Smooth muscle cell (in vitro differentiated cells): ENCODE measurements at regions not wholly inside any gene's neighbourhood (a gene's known extent, or its start where the extent isn't known, plus 50 kb on each side); places are given as distances from the start of the nearest gene placed in this dataset.

Experiments
- DNase-seq: peaks from one replicate; lab custom pipeline; 2025; ENCODE audit not compliant: unreplicated experiment; lab: John Stamatoyannopoulos, UW
- H2AFZ ChIP-seq: fragments of 200-600 bp; sonication (generic); 2 replicates; pipeline ENCODE4 v1.6.0; 2016; ENCODE audit warnings: antibody characterized with exemption, low read depth, mild to moderate bottlenecking
- H3F3A ChIP-seq: fragments of 200-600 bp; sonication (generic); 2 replicates; pipeline ENCODE4 v1.6.0; 2017; ENCODE audit warnings: antibody characterized with exemption, low read depth
- H3K27ac ChIP-seq: fragments of 200-600 bp; sonication (generic); 2 replicates; pipeline ENCODE4 v1.5.1; 2016; ENCODE audit warnings: low read depth, mild to moderate bottlenecking
- H3K27me3 ChIP-seq: fragments of 200-600 bp; sonication (generic); 2 replicates; pipeline ENCODE4 v1.6.1; 2016; ENCODE audit warnings: low read depth, mild to moderate bottlenecking
- H3K36me3 ChIP-seq: fragments of 200-600 bp; sonication (generic); 2 replicates; pipeline ENCODE4 v1.5.1; 2016; ENCODE audit warnings: low read depth
- H3K4me1 ChIP-seq: fragments of 200-600 bp; sonication (generic); 2 replicates; pipeline ENCODE4 v1.5.1; 2016; ENCODE audit warnings: low read depth
- H3K4me2 ChIP-seq: fragments of 200-600 bp; sonication (generic); 2 replicates; pipeline ENCODE4 v1.6.0; 2016; ENCODE audit warnings: mild to moderate bottlenecking
- H3K4me3 ChIP-seq: fragments of 200-600 bp; sonication (generic); 2 replicates; pipeline ENCODE4 v1.5.1; 2016; ENCODE audit warnings: mild to moderate bottlenecking
- H3K79me2 ChIP-seq: fragments of 200-600 bp; sonication (generic); 2 replicates; pipeline ENCODE4 v1.6.0; 2016; ENCODE audit warnings: low read depth, mild to moderate bottlenecking
- H3K9ac ChIP-seq: fragments of 200-600 bp; sonication (generic); 2 replicates; pipeline ENCODE4 v1.6.0; 2016; ENCODE audit warnings: low read depth
- H3K9me3 ChIP-seq: fragments of 200-600 bp; sonication (generic); replicated peaks from 2 replicates; pipeline ENCODE4 v1.5.1; 2016; ENCODE audit warnings: low read depth
- H4K20me1 ChIP-seq: fragments of 200-600 bp; sonication (generic); 2 replicates; pipeline ENCODE4 v1.6.0; 2016; ENCODE audit warnings: low read depth
- CTCF ChIP-seq: fragments of 200-600 bp; sonication (generic); IDR thresholded peaks from 2 replicates; pipeline ENCODE4 v1.5.1; 2017; ENCODE audit warnings: borderline replicate concordance, mild to moderate bottlenecking, antibody characterized with exemption; ENCODE audit not compliant: insufficient read depth, poor library complexity, severe bottlenecking
- WGBS: methylation state at CpG from one replicate; pipeline ENCODE4 v1.1.7; 2016; ENCODE audit warnings: low lambda C conversion rate; 5-methylcytosine and 5-hydroxymethylcytosine counted together

DNA sequence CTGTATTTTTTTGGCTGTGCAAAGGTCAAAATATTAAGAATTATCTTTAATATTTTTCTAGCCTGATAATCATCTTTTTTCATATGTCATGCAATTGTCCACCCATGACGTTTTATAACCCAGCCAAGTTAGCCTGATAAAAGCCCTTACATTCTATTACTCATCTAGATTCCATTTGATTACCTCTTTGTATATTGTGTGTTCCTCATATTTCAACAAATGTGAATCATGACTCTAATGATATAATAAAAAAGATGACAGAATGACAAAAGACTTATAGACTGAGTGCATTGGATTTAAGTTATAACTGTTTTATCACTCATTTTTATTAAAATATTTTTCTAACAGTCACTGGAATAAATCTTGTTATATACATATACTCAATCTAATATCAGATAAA, 1560.0 kb upstream of the LRRTM3 start:
- Histone ChIP-seq H3K4me1 (no peaks in the 10 kb centered on the region), H3K4me3 (no peak overlapping the region), H2AFZ (no peak overlapping the region), H3K9me3 (no peaks in the 10 kb centered on the region), H3K27ac (no peak overlapping the region), H4K20me1 (no peaks in the 10 kb centered on the region), H3K79me2 (no peaks in the 10 kb centered on the region), H3K9ac (no peak overlapping the region), H3K27me3 (no peaks in the 10 kb centered on the region), H3F3A (no peaks in the 10 kb centered on the region), H3K36me3 (no peaks in the 10 kb centered on the region), H3K4me2 (no peak overlapping the region)
- 92% methylated on average over 1 of the region's 1 CpG for WGBS
- no peak for DNase-seq
- TF ChIP-seq CTCF: no peak

DNA sequence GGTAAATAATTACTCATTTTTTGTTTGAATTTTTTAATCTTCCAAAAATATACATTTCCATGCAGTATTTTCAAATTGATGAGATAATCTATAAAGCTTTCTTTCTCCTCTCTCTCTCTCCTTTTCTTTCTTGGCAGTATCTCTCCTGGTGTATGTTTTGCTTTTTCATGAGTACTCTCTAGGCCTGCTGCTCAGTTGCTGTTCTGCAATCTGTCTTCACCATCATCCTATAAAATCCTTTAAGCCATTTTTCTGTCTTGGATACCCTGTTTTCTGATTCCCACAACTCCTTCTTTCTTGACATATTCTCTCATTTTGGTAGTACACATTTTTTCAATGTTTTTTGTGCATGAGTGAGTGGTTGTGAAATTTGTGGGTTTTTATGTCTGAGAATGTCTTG, 1558.1 kb upstream of the LRRTM3 start:
- H2AFZ ChIP-seq: no peak overlapping the region
- no peak overlapping the region for H3K4me2 ChIP-seq
- H3K9ac ChIP-seq: no peak overlapping the region
- no peak overlapping the region for H3K4me3 ChIP-seq
- no peaks in the 10 kb centered on the region for H3K36me3 ChIP-seq
- H3K27ac ChIP-seq: no peak overlapping the region
- no peaks in the 10 kb centered on the region for H3K27me3 ChIP-seq
- H3K4me1 ChIP-seq: no peaks in the 10 kb centered on the region
- no peak for DNase-seq
- H3F3A ChIP-seq: no peaks in the 10 kb centered on the region
- H4K20me1 ChIP-seq: no peaks in the 10 kb centered on the region
- no peaks in the 10 kb centered on the region for H3K9me3 ChIP-seq
- TF ChIP-seq CTCF: no peak
- no peaks in the 10 kb centered on the region for H3K79me2 ChIP-seq

DNA sequence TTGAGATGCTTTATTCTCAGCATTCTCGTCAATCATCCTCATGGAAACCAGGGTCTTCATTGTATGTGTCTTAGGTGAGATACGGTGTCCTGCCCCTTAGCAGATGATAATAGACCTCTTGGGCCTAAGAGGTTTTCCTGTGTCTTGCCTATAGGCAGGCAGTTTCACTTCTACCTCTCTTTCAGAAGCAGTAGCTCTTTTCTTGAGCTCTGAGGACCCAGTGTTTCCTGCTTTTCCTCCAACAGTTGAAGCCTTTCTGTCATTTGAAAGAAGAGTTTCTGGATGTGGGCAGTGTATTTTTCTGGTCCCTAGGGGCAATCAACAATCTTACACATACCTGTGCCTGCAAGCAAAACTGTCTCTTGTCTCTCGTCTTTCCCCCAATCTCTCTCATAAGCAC, 1550.3 kb upstream of the LRRTM3 start:
- no peak overlapping the region for H3K9ac ChIP-seq
- 95% methylated on average over 3 of the region's 3 CpGs for WGBS
- H3K4me2 ChIP-seq: no peak overlapping the region
- TF ChIP-seq CTCF: no peak
- H3K36me3 ChIP-seq: no peaks in the 10 kb centered on the region
- no peaks in the 10 kb centered on the region for H3F3A ChIP-seq
- no peak overlapping the region for H3K4me3 ChIP-seq
- no peak overlapping the region for H2AFZ ChIP-seq
- H3K4me1 ChIP-seq: no peaks in the 10 kb centered on the region
- H3K27me3 ChIP-seq: no peaks in the 10 kb centered on the region
- no peak overlapping the region for H3K27ac ChIP-seq
- no peaks in the 10 kb centered on the region for H3K9me3 ChIP-seq
- no peaks in the 10 kb centered on the region for H4K20me1 ChIP-seq
- no peaks in the 10 kb centered on the region for H3K79me2 ChIP-seq
- no peak for DNase-seq

- no peak for TF ChIP-seq CTCF
- Histone ChIP-seq H3K9me3 (no peaks in the 10 kb centered on the region), H3K4me3 (no peak overlapping the region), H2AFZ (no peak overlapping the region), H4K20me1 (no peaks in the 10 kb centered on the region), H3K36me3 (no peaks in the 10 kb centered on the region), H3K4me1 (no peaks in the 10 kb centered on the region), H3K27ac (no peak overlapping the region), H3K27me3 (no peaks in the 10 kb centered on the region), H3K79me2 (no peaks in the 10 kb centered on the region), H3K9ac (no peak overlapping the region), H3K4me2 (no peak overlapping the region), H3F3A (no peaks in the 10 kb centered on the region)
- DNase-seq: no peak
- WGBS: 44% methylated on average over 1 of the region's 1 CpG
Observed at GRCh38 chr10:65377687-65378086, 1548.1 kb upstream of the LRRTM3 start.
